ENCODE measurements at regions not wholly inside any gene's neighbourhood (a gene's known extent, or its start where the extent isn't known, plus 50 kb on each side); places are given as distances from the start of the nearest gene placed in this dataset.

DNA sequence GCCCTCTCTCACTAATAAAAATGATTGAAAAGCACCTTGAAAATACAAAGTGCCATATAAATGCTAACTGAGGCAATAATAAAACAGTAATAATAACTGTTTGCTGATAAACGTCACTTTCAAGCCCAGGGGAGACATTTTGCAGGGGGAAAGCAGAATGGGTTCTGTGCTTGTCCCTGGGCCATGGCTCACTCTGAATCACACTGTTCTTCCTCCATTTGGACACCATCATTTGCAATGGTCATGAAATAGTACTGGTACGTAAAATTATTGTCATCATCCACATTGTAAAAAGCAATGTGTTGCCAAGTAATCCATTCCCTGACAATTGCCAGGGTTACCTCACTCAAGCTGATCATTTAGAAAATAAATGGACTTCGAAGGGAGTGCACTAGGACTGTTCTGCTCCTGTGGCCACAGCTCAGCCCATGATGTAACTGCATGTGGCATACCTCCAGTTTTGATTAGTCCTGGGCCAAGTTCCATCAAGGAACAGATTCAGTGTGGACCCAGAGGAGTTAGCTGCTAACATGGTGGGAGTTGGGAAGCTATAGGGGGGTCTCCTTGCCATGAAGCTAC is 508.8 kb upstream of the CELF4 start:
- TF ChIP-seq, protein P1, sequence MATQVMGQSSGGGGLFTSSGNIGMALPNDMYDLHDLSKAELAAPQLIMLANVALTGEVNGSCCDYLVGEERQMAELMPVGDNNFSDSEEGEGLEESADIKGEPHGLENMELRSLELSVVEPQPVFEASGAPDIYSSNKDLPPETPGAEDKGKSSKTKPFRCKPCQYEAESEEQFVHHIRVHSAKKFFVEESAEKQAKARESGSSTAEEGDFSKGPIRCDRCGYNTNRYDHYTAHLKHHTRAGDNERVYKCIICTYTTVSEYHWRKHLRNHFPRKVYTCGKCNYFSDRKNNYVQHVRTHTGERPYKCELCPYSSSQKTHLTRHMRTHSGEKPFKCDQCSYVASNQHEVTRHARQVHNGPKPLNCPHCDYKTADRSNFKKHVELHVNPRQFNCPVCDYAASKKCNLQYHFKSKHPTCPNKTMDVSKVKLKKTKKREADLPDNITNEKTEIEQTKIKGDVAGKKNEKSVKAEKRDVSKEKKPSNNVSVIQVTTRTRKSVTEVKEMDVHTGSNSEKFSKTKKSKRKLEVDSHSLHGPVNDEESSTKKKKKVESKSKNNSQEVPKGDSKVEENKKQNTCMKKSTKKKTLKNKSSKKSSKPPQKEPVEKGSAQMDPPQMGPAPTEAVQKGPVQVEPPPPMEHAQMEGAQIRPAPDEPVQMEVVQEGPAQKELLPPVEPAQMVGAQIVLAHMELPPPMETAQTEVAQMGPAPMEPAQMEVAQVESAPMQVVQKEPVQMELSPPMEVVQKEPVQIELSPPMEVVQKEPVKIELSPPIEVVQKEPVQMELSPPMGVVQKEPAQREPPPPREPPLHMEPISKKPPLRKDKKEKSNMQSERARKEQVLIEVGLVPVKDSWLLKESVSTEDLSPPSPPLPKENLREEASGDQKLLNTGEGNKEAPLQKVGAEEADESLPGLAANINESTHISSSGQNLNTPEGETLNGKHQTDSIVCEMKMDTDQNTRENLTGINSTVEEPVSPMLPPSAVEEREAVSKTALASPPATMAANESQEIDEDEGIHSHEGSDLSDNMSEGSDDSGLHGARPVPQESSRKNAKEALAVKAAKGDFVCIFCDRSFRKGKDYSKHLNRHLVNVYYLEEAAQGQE (IDR thresholded peaks at IDR 0.05; ENCODE audit: insufficient read depth in 1 of 2, low read depth in 2 of 2, low read length in 2 of 2) = no peak
- no peak for TF ChIP-seq POLR2AphosphoS5 (IDR thresholded peaks at IDR 0.05; ENCODE audit: low read depth, low read length)

Measured in PFSK-1 (cell line).